Calu3 (cell line): ENCODE measurements at regions not wholly inside any gene's neighbourhood (a gene's known extent, or its start where the extent isn't known, plus 50 kb on each side); places are given as distances from the start of the nearest gene placed in this dataset.
"Not testable (repeated sequence)": the region's sequence is repeated elsewhere in the genome, so short reads cannot be mapped to it uniquely, and the experiment has no call there.

Experiments used
- BruUV-seq: library from RNA; stranded (reverse); fragments of 400-500 nt; replicated peaks from 2 replicates; lab custom pipeline; 2021; lab: Mats Ljungman, UMichigan
- CTCF ChIA-PET: fragments of 300-600 bp; sonication (Branson Sonifier 250); formaldehyde crosslinking; loops from one replicate; lab custom pipeline; 2022; ENCODE audit warnings: antibody characterized with exemption; lab: Charles Lee
- DNase-seq: peaks from one replicate; pipeline ENCODE4 v3.0.0; 2022
- H3K27ac Mint-ChIP-seq: one replicate; pipeline ENCODE4 v1.8.0; 2022; ENCODE audit warnings: mixed read lengths; ENCODE audit not compliant: unreplicated experiment
- H3K27me3 Mint-ChIP-seq: one replicate; pipeline ENCODE4 v1.8.0; 2022; ENCODE audit warnings: mixed read lengths; ENCODE audit not compliant: unreplicated experiment
- H3K36me3 Mint-ChIP-seq: one replicate; pipeline ENCODE4 v1.8.0; 2022; ENCODE audit warnings: mild to moderate bottlenecking, moderate library complexity, mixed read lengths; ENCODE audit not compliant: insufficient read depth, unreplicated experiment
- H3K4me1 Mint-ChIP-seq: one replicate; pipeline ENCODE4 v1.8.0; 2022; ENCODE audit warnings: mild to moderate bottlenecking, low read depth, mixed read lengths; ENCODE audit not compliant: unreplicated experiment
- H3K4me3 Mint-ChIP-seq: one replicate; pipeline ENCODE4 v1.8.0; 2022; ENCODE audit warnings: mild to moderate bottlenecking, low read depth, moderate library complexity, mixed read lengths; ENCODE audit not compliant: unreplicated experiment
- H3K9me3 Mint-ChIP-seq: one replicate; pipeline ENCODE4 v1.8.0; 2022; ENCODE audit warnings: low read depth, mixed read lengths; ENCODE audit not compliant: unreplicated experiment
- intact Hi-C: fragments of 100-400 bp; cut with micrococcal nuclease; formaldehyde crosslinking; loops from one replicate; pipeline ENCODE4 v1.10.0; 2022; ENCODE audit not compliant: unreplicated experiment
- TF ChIP-seq, protein P1 (sequence below): fragments of 200-600 bp; IDR thresholded peaks from one replicate; pipeline ENCODE4 v1.8.0; 2022; ENCODE audit warnings: antibody characterized with exemption; ENCODE audit not compliant: unreplicated experiment

DNA sequence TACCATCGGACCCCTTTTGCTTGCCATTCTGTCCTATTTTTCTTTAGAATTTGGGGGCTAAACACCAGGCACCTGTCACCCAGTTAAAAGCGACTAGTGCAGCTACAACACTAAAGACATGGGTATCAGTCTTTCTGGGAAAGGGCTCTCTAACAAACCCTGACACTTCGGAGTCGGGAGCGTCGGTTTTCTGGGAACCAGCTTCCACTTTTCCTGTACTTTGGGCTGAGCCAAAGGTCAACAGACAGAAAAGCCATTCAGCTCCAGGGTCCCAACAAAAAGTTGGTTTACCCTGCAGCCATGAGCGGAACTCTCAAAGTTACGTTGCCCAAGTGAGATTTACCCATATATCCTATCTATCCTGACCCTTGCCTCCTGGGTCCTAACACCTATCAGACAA, 337.0 kb upstream of the SLITRK5 start:
- no peak for DNase-seq
- no peaks in the 10 kb centered on the region for H3K27me3 Mint-ChIP-seq
- intact Hi-C loops = no loop called here
- H3K4me3 Mint-ChIP-seq = no peak overlapping the region
- no peaks in the 10 kb centered on the region for H3K36me3 Mint-ChIP-seq
- no TSS peak for BruUV-seq
- CTCF ChIA-PET = no interaction called here
- no peaks in the 10 kb centered on the region for H3K9me3 Mint-ChIP-seq
- no peak overlapping the region for H3K27ac Mint-ChIP-seq
- TF ChIP-seq, protein P1, sequence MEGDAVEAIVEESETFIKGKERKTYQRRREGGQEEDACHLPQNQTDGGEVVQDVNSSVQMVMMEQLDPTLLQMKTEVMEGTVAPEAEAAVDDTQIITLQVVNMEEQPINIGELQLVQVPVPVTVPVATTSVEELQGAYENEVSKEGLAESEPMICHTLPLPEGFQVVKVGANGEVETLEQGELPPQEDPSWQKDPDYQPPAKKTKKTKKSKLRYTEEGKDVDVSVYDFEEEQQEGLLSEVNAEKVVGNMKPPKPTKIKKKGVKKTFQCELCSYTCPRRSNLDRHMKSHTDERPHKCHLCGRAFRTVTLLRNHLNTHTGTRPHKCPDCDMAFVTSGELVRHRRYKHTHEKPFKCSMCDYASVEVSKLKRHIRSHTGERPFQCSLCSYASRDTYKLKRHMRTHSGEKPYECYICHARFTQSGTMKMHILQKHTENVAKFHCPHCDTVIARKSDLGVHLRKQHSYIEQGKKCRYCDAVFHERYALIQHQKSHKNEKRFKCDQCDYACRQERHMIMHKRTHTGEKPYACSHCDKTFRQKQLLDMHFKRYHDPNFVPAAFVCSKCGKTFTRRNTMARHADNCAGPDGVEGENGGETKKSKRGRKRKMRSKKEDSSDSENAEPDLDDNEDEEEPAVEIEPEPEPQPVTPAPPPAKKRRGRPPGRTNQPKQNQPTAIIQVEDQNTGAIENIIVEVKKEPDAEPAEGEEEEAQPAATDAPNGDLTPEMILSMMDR = no peak
- no peaks in the 10 kb centered on the region for H3K4me1 Mint-ChIP-seq

DNA sequence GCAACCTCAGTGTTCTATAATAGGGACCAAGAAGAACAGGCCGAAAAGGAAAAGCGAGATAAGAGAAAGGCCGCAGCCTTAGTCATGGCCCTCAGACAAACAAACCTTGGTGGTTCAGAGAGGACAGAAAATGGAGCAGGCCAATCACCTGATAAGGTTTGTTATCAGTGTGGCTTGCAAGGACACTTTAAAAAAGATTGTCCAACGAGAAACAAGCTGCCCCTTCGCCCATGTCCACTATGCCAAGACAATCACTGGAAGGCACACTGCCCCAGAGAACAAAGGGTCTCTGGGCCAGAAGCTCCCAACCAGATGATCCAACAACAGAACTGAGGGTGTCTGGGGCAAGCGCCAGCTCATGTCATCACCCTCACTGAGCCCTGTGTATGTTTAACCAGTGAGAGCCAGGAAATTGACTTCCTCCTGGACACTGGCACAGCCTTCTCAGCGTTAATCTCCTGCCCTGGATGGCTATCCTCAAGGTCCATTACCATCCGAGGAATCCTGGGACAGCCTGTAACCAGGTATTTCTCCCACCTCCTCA, 334.8 kb upstream of the SLITRK5 start:
- DNase-seq, intact Hi-C loops, H3K27ac Mint-ChIP-seq, H3K9me3 Mint-ChIP-seq, H3K36me3 Mint-ChIP-seq, CTCF ChIA-PET, H3K27me3 Mint-ChIP-seq, H3K4me1 Mint-ChIP-seq, H3K4me3 Mint-ChIP-seq, BruUV-seq: not testable (repeated sequence)

DNA sequence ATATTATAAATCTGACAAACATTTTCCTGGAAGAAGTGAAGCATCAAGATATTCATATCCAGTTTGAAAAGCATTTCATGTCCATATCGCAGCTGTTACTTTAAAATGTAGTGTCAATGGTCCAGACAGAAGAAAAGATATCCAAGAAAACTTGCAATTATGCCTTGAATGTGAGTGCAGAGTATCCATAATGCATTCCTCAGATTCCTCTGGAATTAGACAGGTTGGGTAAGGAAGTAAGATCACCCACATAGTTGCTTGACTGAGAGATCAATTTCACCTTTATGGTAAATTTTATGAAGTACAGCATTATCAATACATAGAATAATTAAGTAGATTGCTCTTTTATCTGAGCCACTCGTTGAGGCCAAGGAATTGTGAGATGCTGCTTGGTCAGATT, 327.0 kb upstream of the SLITRK5 start:
- Mint-ChIP-seq H3K4me3 (no peak overlapping the region), H3K4me1 (no peaks in the 10 kb centered on the region), H3K27ac (no peak overlapping the region), H3K36me3 (no peaks in the 10 kb centered on the region), H3K9me3 (no peaks in the 10 kb centered on the region), H3K27me3 (no peaks in the 10 kb centered on the region)
- CTCF ChIA-PET = no interaction called here
- DNase-seq = no peak
- TF ChIP-seq, protein P1 = no peak
- intact Hi-C loops = no loop called here
- BruUV-seq = no TSS peak

GRCh38 chr13:87355451-87355850, 315.7 kb upstream of the SLITRK5 start:
- TF ChIP-seq, protein P1 = no peak
- CTCF ChIA-PET = no interaction called here
- H3K27ac Mint-ChIP-seq = no peak overlapping the region
- no peaks in the 10 kb centered on the region for H3K36me3 Mint-ChIP-seq
- H3K9me3 Mint-ChIP-seq = peaks cover 3% of the 10 kb centered on the region
- no peaks in the 10 kb centered on the region for H3K4me1 Mint-ChIP-seq
- intact Hi-C loops = no loop called here
- H3K27me3 Mint-ChIP-seq = no peaks in the 10 kb centered on the region
- no peak overlapping the region for H3K4me3 Mint-ChIP-seq
- no TSS peak for BruUV-seq
- DNase-seq = no peak

GRCh38 chr13:87356314-87356713, 314.9 kb upstream of the SLITRK5 start:
- TF ChIP-seq, protein P1 = no peak
- Mint-ChIP-seq H3K36me3 (no peaks in the 10 kb centered on the region), H3K4me3 (no peak overlapping the region), H3K27ac (no peak overlapping the region), H3K27me3 (no peaks in the 10 kb centered on the region), H3K4me1 (no peaks in the 10 kb centered on the region), H3K9me3 (peaks cover 3% of the 10 kb centered on the region)
- CTCF ChIA-PET = no interaction called here
- BruUV-seq = no TSS peak
- peak; percentile 0 for DNase-seq
- intact Hi-C loops = no loop called here
